Vagina (tissue), 2 donors: ENCODE measurements at regions not wholly inside any gene's neighbourhood (a gene's known extent, or its start where the extent isn't known, plus 50 kb on each side); places are given as distances from the start of the nearest gene placed in this dataset.

Source experiments
- DNase-seq, 2 donors: peaks; one replicate each; pipeline ENCODE4 v3.0.0-alpha.2; 2017; ENCODE audit errors: extremely low spot score in 2 of 2
- H3K27ac ChIP-seq: fragments of 200-600 bp; sonication (generic); one replicate; pipeline ENCODE4 v1.5.1; 2019
- H3K27me3 ChIP-seq: fragments of 200-600 bp; sonication (generic); one replicate; pipeline ENCODE4 v1.5.1; 2019
- H3K36me3 ChIP-seq, 2 donors: fragments of 200-600 bp; sonication (generic); one replicate each; pipeline ENCODE4 v1.5.1; 2017 to 2019
- H3K4me1 ChIP-seq: fragments of 200-600 bp; sonication (generic); one replicate; pipeline ENCODE4 v1.5.1; 2019
- H3K4me3 ChIP-seq, 2 donors: fragments of 200-600 bp; sonication (generic); 1 replicate in 1 of 2; 2 replicates in 1 of 2; pipeline ENCODE4 v1.5.1; 2016 to 2019
- H3K9me3 ChIP-seq: fragments of 200-600 bp; sonication (generic); one replicate; pipeline ENCODE4 v1.5.1; 2019
- POLR2A ChIP-seq, 2 donors: fragments of 450-650 bp; IDR thresholded peaks; one replicate each; pipeline ENCODE4 v1.6.1; 2017; ENCODE audit warnings: antibody characterized with exemption in 2 of 2, mild to moderate bottlenecking in 2 of 2, moderate library complexity in 2 of 2
- POLR2AphosphoS5 ChIP-seq, 2 donors: sonication (generic); formaldehyde crosslinking; IDR thresholded peaks; one replicate each; pipeline ENCODE4 v1.9.0; 2017; ENCODE audit warnings: antibody characterized with exemption in 2 of 2, mild to moderate bottlenecking in 2 of 2, low read depth in 1 of 2; ENCODE audit not compliant: insufficient read depth in 1 of 2
- intact Hi-C: fragments of 100-400 bp; cut with DNase I; formaldehyde crosslinking; loops from one replicate; pipeline ENCODE4 v1.15.1; 2023
- TF ChIP-seq, protein P1 (sequence below), 3 experiments: fragments of 450-650 bp in 2 of 3; fragments of 200-600 bp in 1 of 3; sonication (generic) in 1 of 3; IDR thresholded peaks; one replicate each; pipeline ENCODE4 v1.5.1; 2017 to 2019; ENCODE audit warnings: antibody characterized with exemption in 3 of 3, mild to moderate bottlenecking in 2 of 3, moderate library complexity in 2 of 3

DNA sequence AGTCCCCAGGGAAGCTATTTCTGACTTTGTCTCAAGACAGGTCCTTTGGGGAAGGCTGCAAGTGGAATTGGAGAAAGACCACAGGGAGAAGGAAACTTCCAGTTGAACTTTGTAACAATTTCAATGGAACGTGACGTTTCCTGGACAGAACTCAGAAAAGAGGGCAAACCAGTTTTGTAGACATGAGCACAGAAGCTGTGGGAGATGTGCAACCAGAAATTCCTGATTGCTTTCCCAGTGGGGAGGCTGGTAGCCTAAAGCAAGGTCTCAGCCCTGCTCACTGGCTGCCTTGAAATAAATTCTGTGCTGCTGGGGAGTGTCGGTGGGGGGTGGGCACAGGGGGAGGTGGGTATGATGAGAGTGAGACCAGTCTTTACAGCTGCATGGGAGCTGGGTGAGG is 1206.7 kb upstream of the ADGRL2 start:
- intact Hi-C loops, result no loop called here
- H3K27ac ChIP-seq, result no peak overlapping the region

DNA sequence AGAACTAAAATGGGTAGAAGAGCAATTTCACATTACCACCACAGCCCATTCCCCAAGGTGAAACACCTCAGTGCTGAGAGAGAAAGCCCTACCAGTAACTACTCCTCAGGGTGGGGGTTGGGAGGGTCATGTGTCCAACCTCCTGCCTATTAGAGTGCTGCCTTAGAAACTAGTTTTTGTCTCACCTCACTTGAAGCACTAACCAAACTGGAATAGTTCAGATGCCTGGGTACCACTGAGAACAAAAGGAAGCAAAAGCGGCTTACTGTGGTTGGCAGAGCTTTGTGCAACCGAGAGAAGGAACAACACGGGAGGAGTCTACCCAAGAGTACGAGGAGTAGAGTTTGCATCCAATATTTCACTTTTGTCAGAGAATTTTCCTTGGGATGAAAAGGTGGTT is 1207.5 kb upstream of the ADGRL2 start:
- no peak overlapping the region for H3K4me3 ChIP-seq
- H3K27me3 ChIP-seq, result no peaks in the 10 kb centered on the region
- H3K4me1 ChIP-seq, result no peaks in the 10 kb centered on the region
- no peak for TF ChIP-seq POLR2AphosphoS5 (IDR thresholded peaks at IDR 0.05; ENCODE audit: insufficient read depth in 1 of 2, low read depth in 1 of 2)
- TF ChIP-seq, protein P1, sequence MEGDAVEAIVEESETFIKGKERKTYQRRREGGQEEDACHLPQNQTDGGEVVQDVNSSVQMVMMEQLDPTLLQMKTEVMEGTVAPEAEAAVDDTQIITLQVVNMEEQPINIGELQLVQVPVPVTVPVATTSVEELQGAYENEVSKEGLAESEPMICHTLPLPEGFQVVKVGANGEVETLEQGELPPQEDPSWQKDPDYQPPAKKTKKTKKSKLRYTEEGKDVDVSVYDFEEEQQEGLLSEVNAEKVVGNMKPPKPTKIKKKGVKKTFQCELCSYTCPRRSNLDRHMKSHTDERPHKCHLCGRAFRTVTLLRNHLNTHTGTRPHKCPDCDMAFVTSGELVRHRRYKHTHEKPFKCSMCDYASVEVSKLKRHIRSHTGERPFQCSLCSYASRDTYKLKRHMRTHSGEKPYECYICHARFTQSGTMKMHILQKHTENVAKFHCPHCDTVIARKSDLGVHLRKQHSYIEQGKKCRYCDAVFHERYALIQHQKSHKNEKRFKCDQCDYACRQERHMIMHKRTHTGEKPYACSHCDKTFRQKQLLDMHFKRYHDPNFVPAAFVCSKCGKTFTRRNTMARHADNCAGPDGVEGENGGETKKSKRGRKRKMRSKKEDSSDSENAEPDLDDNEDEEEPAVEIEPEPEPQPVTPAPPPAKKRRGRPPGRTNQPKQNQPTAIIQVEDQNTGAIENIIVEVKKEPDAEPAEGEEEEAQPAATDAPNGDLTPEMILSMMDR (IDR thresholded peaks at IDR 0.05), result no peak
- TF ChIP-seq POLR2A (IDR thresholded peaks at IDR 0.05), result no peak
- H3K27ac ChIP-seq, result no peak overlapping the region
- intact Hi-C loops, result no loop called here
- no peak for DNase-seq
- no peaks in the 10 kb centered on the region for H3K36me3 ChIP-seq
- no peaks in the 10 kb centered on the region for H3K9me3 ChIP-seq

More for the DNA sequence above, 1206.7 kb upstream of the ADGRL2 start:
- H3K27me3 ChIP-seq, result no peaks in the 10 kb centered on the region
- H3K4me3 ChIP-seq, result no peak overlapping the region
- DNase-seq, result no peak
- no peaks in the 10 kb centered on the region for H3K4me1 ChIP-seq
- no peaks in the 10 kb centered on the region for H3K36me3 ChIP-seq
- TF ChIP-seq, protein P1 (IDR thresholded peaks at IDR 0.05), result no peak
- TF ChIP-seq POLR2AphosphoS5 (IDR thresholded peaks at IDR 0.05; ENCODE audit: insufficient read depth in 1 of 2, low read depth in 1 of 2) (no peak), POLR2A (IDR thresholded peaks at IDR 0.05) (no peak)
- H3K9me3 ChIP-seq, result no peaks in the 10 kb centered on the region

DNA sequence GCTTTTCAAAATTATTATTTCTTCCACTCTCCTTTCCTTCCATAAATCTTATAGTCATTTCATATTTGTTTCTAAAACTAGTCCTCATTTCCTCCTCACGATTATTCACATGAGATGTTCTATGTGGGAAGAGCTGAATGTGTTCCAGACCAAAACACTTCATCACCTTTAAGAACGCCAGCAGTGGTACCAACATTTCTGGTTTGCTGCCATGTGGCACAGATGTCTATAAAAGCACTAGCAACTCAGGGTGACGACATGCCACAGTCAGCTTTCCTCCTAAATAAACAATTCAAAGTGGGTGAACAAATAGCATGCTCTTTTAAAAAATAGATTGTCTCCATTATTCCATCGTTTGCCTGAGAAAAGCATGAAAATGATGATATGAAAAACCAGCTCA is 1217.8 kb upstream of the ADGRL2 start:
- Histone ChIP-seq H3K9me3 (no peaks in the 10 kb centered on the region), H3K36me3 (no peaks in the 10 kb centered on the region), H3K27me3 (no peaks in the 10 kb centered on the region), H3K4me3 (no peak overlapping the region), H3K27ac (no peak overlapping the region), H3K4me1 (no peaks in the 10 kb centered on the region)
- DNase-seq, result no peak
- intact Hi-C loops, result no loop called here
- TF ChIP-seq POLR2A (IDR thresholded peaks at IDR 0.05) (no peak), POLR2AphosphoS5 (IDR thresholded peaks at IDR 0.05; ENCODE audit: insufficient read depth in 1 of 2, low read depth in 1 of 2) (no peak)
- TF ChIP-seq, protein P1 (IDR thresholded peaks at IDR 0.05), result no peak

DNA sequence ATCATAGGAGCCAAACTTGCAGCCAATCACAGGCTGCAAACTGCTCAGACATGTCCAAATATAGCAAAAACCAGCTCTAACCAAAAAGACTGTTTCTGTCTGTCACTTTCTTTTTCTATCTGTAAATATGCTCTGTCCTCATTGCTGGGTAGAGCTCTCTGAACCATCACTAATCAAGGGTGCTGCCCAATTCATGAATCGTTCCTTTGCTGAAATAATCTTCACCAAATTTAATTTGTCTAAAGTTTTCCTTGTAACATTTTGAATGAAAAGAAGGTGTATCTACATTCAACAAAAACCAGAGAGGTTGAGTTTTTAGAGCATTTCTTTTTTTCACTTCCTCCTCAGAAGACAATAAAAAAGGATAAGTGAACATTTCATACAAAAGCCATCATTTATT is 1221.7 kb upstream of the ADGRL2 start:
- Histone ChIP-seq H3K27me3 (no peaks in the 10 kb centered on the region), H3K9me3 (no peaks in the 10 kb centered on the region), H3K36me3 (no peaks in the 10 kb centered on the region), H3K4me3 (no peak overlapping the region), H3K27ac (no peak overlapping the region), H3K4me1 (no peaks in the 10 kb centered on the region)
- intact Hi-C loops, result no loop called here
- DNase-seq, result no peak
- TF ChIP-seq POLR2A (IDR thresholded peaks at IDR 0.05), result no peak
- TF ChIP-seq POLR2AphosphoS5 (IDR thresholded peaks at IDR 0.05; ENCODE audit: insufficient read depth in 1 of 2, low read depth in 1 of 2), result no peak
- TF ChIP-seq, protein P1 (IDR thresholded peaks at IDR 0.05), result no peak

DNA sequence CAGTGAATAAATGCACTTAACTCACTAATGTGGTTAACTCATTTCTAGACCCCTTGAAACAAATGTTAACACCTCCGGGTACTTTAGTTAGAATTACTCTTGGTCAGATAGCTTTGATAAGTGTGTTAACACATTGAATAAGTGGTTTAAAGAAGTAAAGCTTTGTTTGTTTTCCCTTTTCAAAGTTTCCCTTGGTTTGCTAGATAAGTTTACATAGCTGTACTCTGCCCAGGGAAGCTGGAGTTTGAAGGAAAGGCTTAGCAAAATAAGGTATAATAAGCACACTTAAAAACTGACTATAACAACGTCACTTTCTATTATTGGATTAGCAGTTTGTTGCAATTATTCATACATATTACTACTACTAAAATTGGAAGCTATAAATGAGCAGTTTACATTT is 1233.9 kb upstream of the ADGRL2 start:
- no peak for TF ChIP-seq POLR2AphosphoS5 (IDR thresholded peaks at IDR 0.05; ENCODE audit: insufficient read depth in 1 of 2, low read depth in 1 of 2)
- TF ChIP-seq, protein P1 (IDR thresholded peaks at IDR 0.05), result no peak
- no peak for TF ChIP-seq POLR2A (IDR thresholded peaks at IDR 0.05)
- intact Hi-C loops, result no loop called here
- no peaks in the 10 kb centered on the region for H3K9me3 ChIP-seq
- H3K4me3 ChIP-seq, result no peak overlapping the region
- H3K27ac ChIP-seq, result no peak overlapping the region
- H3K4me1 ChIP-seq, result no peaks in the 10 kb centered on the region
- no peaks in the 10 kb centered on the region for H3K36me3 ChIP-seq
- DNase-seq, result no peak
- H3K27me3 ChIP-seq, result no peaks in the 10 kb centered on the region
